ENCODE measurements at regions not wholly inside any gene's neighbourhood (a gene's known extent, or its start where the extent isn't known, plus 50 kb on each side); places are given as distances from the start of the nearest gene placed in this dataset.
"Not testable (repeated sequence)": the region's sequence is repeated elsewhere in the genome, so short reads cannot be mapped to it uniquely, and the experiment has no call there.

- no peaks in the 10 kb centered on the region for H3K27me3 ChIP-seq
- H3K9me3 ChIP-seq = no peaks in the 10 kb centered on the region
- no peak for TF ChIP-seq CTCF (IDR thresholded peaks at IDR 0.05)
- TF ChIP-seq EP300 (IDR thresholded peaks at IDR 0.05) = no peak
- TF ChIP-seq POLR2AphosphoS5 (IDR thresholded peaks at IDR 0.05) = no peak
- TF ChIP-seq POLR2A (IDR thresholded peaks at IDR 0.05) = no peak
- peak overlapping the region in 1 of 5 donors; percentile 20 for H3K27ac ChIP-seq
- no peak for DNase-seq
- peaks cover 0 to 6% (median 0%) of the 10 kb centered on the region in 4 donors for H3K4me1 ChIP-seq
- no peak overlapping the region for H3K4me3 ChIP-seq
- intact Hi-C loops (cut with DNase I; ENCODE audit: low total_unique reads) = no loop called here
- no peaks in the 10 kb centered on the region for H3K36me3 ChIP-seq
- 88 to 91% (median 90%) methylated on average over 5 of the region's 5 CpGs for WGBS, 5 donors
These were observed 141.7 kb downstream of the MACC1 start for GRCh38 chr7:20075440-20075839.

GRCh38 chr7:20068004-20068403 lies 149.2 kb downstream of the MACC1 start:
- H3K36me3 ChIP-seq; H3K4me3 ChIP-seq; H3K27ac ChIP-seq; DNase-seq; H3K27me3 ChIP-seq; intact Hi-C loops (cut with DNase I; ENCODE audit: low total_unique reads): not testable (repeated sequence)
- H3K4me1 ChIP-seq = peaks cover 0 to 13% (median 0%) of the 10 kb centered on the region in 4 donors
- 74 to 89% (median 79%) methylated on average over 2 to 5 of the region's 5 CpGs for WGBS, 5 donors
- H3K9me3 ChIP-seq = peaks cover 0 to 13% (median 6%) of the 10 kb centered on the region in 4 donors

GRCh38 chr7:20064974-20065862 lies 152.0 kb downstream of the MACC1 start:
- Histone ChIP-seq H3K36me3 (no peaks in the 10 kb centered on the region), H3K4me1 (peaks cover 0 to 13% (median 0%) of the 10 kb centered on the region in 4 donors), H3K4me3 (no peak overlapping the region), H3K27me3 (no peaks in the 10 kb centered on the region), H3K27ac (peak overlapping the region in 1 of 5 donors; percentile 5), H3K9me3 (peaks cover 0 to 19% (median 6%) of the 10 kb centered on the region in 4 donors)
- no peak for TF ChIP-seq CTCF (IDR thresholded peaks at IDR 0.05)
- no peak for TF ChIP-seq EP300 (IDR thresholded peaks at IDR 0.05)
- TF ChIP-seq POLR2A (IDR thresholded peaks at IDR 0.05) = no peak
- intact Hi-C loops (cut with DNase I; ENCODE audit: low total_unique reads) = no loop called here
- peak in 1 of 2 donors; percentile 84 for DNase-seq
- WGBS, 5 donors = 60 to 63% (median 62%) methylated on average over 7 of the region's 7 CpGs

- H3K4me1 ChIP-seq = peaks cover 0 to 13% (median 0%) of the 10 kb centered on the region in 4 donors
- TF ChIP-seq POLR2AphosphoS5 (IDR thresholded peaks at IDR 0.05) = no peak
- TF ChIP-seq CTCF (IDR thresholded peaks at IDR 0.05) = no peak
- no peak for TF ChIP-seq POLR2A (IDR thresholded peaks at IDR 0.05)
- TF ChIP-seq EP300 (IDR thresholded peaks at IDR 0.05) = no peak
- no peak for DNase-seq
- WGBS, 5 donors = 74 to 86% (median 78%) methylated on average over 5 of the region's 5 CpGs
- H3K4me3 ChIP-seq = no peak overlapping the region
- intact Hi-C loops (cut with DNase I; ENCODE audit: low total_unique reads) = no loop called here
- H3K27me3 ChIP-seq = no peaks in the 10 kb centered on the region
- no peaks in the 10 kb centered on the region for H3K36me3 ChIP-seq
- peaks cover 0 to 19% (median 6%) of the 10 kb centered on the region in 4 donors for H3K9me3 ChIP-seq
- H3K27ac ChIP-seq = peak overlapping the region in 1 of 5 donors; percentile 5
These were observed 152.8 kb downstream of the MACC1 start for GRCh38 chr7:20064181-20064970.

All from stomach (tissue), 8 donors.